Naive B cell (primary cell): ENCODE measurements at regions not wholly inside any gene's neighbourhood (a gene's known extent, or its start where the extent isn't known, plus 50 kb on each side); places are given as distances from the start of the nearest gene placed in this dataset.
"Not testable (repeated sequence)": the region's sequence is repeated elsewhere in the genome, so short reads cannot be mapped to it uniquely, and the experiment has no call there.

Source experiments
- ATAC-seq, 2 donors: fragments of 150-1000 bp; cut with Tn5 transposase; 2 replicates each; pipeline ENCODE4 v1.10.0; 2021; ENCODE audit warnings: low read depth in 2 of 2, mild to moderate bottlenecking in 2 of 2, moderate library complexity in 2 of 2
- DNase-seq: peaks from one replicate; pipeline ENCODE4 v3.0.0; 2022
- H3K27ac Mint-ChIP-seq, 6 donors: one replicate each; pipeline ENCODE4 v1.8.0; 2020 to 2022; ENCODE audit warnings: mild to moderate bottlenecking in 6 of 6, mixed read lengths in 6 of 6, moderate library complexity in 5 of 6, inconsistent platforms in 2 of 6
- H3K27me3 Mint-ChIP-seq, 3 donors: one replicate each; pipeline ENCODE4 v1.8.0; 2021 to 2022; ENCODE audit warnings: mixed read lengths in 3 of 3, mild to moderate bottlenecking in 1 of 3
- H3K36me3 Mint-ChIP-seq, 2 donors: one replicate each; pipeline ENCODE4 v1.8.0; 2020 to 2022; ENCODE audit warnings: mixed read lengths in 2 of 2, inconsistent platforms in 1 of 2, mild to moderate bottlenecking in 1 of 2
- H3K4me1 Mint-ChIP-seq, 3 donors: one replicate each; pipeline ENCODE4 v1.8.0; 2020 to 2022; ENCODE audit warnings: mixed read lengths in 3 of 3, inconsistent platforms in 1 of 3, mild to moderate bottlenecking in 1 of 3, moderate library complexity in 1 of 3
- H3K4me3 Mint-ChIP-seq, 8 donors: one replicate each; pipeline ENCODE4 v1.8.0; 2020 to 2022; ENCODE audit warnings: mild to moderate bottlenecking in 8 of 8, mixed read lengths in 8 of 8, moderate library complexity in 8 of 8, inconsistent platforms in 2 of 8
- H3K9me3 Mint-ChIP-seq, 7 donors: one replicate each; pipeline ENCODE4 v1.8.0; 2020 to 2022; ENCODE audit warnings: mixed read lengths in 7 of 7, mild to moderate bottlenecking in 5 of 7, inconsistent platforms in 2 of 7, moderate library complexity in 1 of 7

- ATAC-seq (no peak), DNase-seq (no peak)
- Mint-ChIP-seq H3K4me1 (no peaks in the 10 kb centered on the region), H3K36me3 (peaks cover 0 to 9% of the 10 kb centered on the region in 2 donors), H3K27me3 (peaks cover 6 to 9% (median 6%) of the 10 kb centered on the region in 3 donors), H3K9me3 (peaks cover 1 to 26% (median 8%) of the 10 kb centered on the region in 7 donors), H3K27ac (peak overlapping the region in 1 of 6 donors; percentile 11), H3K4me3 (no peak overlapping the region)
These were observed 335.8 kb upstream of the SFRP2 start for GRCh38 chr4:154124539-154125255.

DNA sequence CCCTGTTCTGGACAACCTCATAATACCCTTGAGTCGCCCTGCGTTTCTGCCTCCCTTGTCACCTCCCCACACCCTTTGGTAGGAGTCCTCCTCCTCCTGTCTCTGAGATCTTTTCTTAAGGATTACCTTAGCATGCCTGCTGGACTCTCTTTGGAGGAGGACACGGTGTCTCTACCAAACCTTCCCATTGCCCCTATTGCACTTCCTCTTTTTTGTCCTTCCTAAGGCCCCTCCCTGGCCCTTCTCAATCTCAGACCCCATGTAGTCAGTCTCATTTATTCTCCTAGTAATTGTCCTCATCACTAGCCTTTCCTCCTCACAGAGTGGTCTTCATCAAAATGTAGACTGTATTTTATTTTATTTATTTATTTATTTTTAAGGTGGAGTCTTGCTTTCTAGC, 335.0 kb upstream of the SFRP2 start:
- Mint-ChIP-seq H3K27me3 (peaks cover 6 to 9% (median 6%) of the 10 kb centered on the region in 3 donors), H3K4me1 (no peaks in the 10 kb centered on the region), H3K27ac (no peak overlapping the region)

DNA sequence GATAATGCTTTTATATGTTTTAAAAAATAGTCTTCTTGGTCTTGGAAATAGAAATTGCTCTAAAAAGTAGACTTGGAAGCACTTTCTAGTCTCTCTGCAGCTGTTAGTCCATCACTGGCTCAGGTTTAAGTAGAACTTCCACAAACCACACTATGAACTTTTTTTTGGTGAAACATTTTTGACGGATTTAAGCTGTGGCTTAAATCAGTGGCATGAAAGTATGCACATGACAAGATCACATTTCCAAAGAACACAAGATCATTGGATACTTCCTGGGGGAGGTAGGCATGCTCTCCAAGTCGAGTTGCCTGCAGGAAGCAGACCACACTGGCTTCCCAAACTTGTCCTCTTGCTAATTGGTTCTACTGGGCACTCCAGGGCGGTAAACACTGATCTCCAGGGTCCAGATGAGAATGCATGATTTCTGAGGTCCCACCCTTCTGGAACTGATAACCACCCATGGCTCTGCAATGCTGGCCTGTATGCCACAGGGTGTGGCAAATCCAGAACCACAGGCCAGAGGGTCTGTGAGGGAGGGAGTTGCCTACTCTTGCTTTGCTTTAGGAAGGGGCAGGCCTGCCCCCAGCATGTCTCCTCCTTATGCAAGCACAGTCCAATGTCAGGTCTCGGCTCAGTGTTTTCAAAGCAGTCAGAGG, 331.9 kb upstream of the SFRP2 start:
- no peaks in the 10 kb centered on the region for H3K36me3 Mint-ChIP-seq
- no peak overlapping the region for H3K27ac Mint-ChIP-seq
- H3K27me3 Mint-ChIP-seq = peaks cover 0 to 4% (median 0%) of the 10 kb centered on the region in 3 donors
- DNase-seq = no peak
- no peak for ATAC-seq
- H3K9me3 Mint-ChIP-seq = peaks cover 0 to 8% (median 0%) of the 10 kb centered on the region in 7 donors
- no peaks in the 10 kb centered on the region for H3K4me1 Mint-ChIP-seq
- no peak overlapping the region for H3K4me3 Mint-ChIP-seq

More for the DNA sequence above, 335.0 kb upstream of the SFRP2 start:
- H3K9me3 Mint-ChIP-seq = peaks cover 1 to 26% (median 8%) of the 10 kb centered on the region in 7 donors
- DNase-seq (no peak), ATAC-seq (no peak)
- no peak overlapping the region for H3K4me3 Mint-ChIP-seq
- H3K36me3 Mint-ChIP-seq = peaks cover 0 to 9% of the 10 kb centered on the region in 2 donors

GRCh38 chr4:154120006-154120676, 331.3 kb upstream of the SFRP2 start:
- H3K27ac Mint-ChIP-seq = no peak overlapping the region
- H3K4me1 Mint-ChIP-seq = no peaks in the 10 kb centered on the region
- ATAC-seq (no peak), DNase-seq (no peak)
- no peaks in the 10 kb centered on the region for H3K36me3 Mint-ChIP-seq
- no peak overlapping the region for H3K4me3 Mint-ChIP-seq
- H3K9me3 Mint-ChIP-seq = peaks cover 0 to 5% (median 0%) of the 10 kb centered on the region in 7 donors
- H3K27me3 Mint-ChIP-seq = peaks cover 0 to 4% (median 0%) of the 10 kb centered on the region in 3 donors

GRCh38 chr4:154119317-154119716, 330.4 kb upstream of the SFRP2 start:
- no peaks in the 10 kb centered on the region for H3K4me1 Mint-ChIP-seq
- no peak for DNase-seq
- H3K27ac Mint-ChIP-seq = no peak overlapping the region
- peaks cover 0 to 4% (median 0%) of the 10 kb centered on the region in 3 donors for H3K27me3 Mint-ChIP-seq
- no peak overlapping the region for H3K4me3 Mint-ChIP-seq
- no peak for ATAC-seq
- peaks cover 0 to 3% (median 0%) of the 10 kb centered on the region in 7 donors for H3K9me3 Mint-ChIP-seq
- H3K36me3 Mint-ChIP-seq = no peaks in the 10 kb centered on the region

- H3K4me3 Mint-ChIP-seq, ATAC-seq: not testable (repeated sequence)
- H3K9me3 Mint-ChIP-seq = peaks cover 1 to 13% (median 8%) of the 10 kb centered on the region in 7 donors
These were observed 328.8 kb upstream of the SFRP2 start for GRCh38 chr4:154117726-154118125.

DNA sequence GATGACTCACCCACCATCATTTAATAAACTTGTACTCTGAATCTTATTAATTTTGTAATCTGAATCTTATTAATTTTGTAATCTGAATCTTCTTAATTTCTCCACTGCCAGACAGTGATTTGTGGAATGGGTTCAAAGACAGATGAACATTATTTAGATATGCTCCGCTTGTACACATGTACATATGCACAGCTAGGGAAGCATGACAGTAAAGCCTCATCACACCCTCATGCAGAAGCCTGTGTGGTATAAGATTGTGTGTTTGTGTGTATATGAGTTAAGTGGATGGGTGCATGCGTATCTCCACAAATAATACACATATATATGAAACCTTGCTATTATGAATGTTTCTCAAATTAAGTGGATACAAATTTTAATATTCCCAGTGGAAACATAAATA, 318.5 kb upstream of the SFRP2 start:
- Mint-ChIP-seq H3K36me3 (no peaks in the 10 kb centered on the region), H3K4me1 (no peaks in the 10 kb centered on the region), H3K27ac (no peak overlapping the region), H3K4me3 (no peak overlapping the region), H3K9me3 (peaks cover 7 to 28% (median 11%) of the 10 kb centered on the region in 7 donors), H3K27me3 (peaks cover 0 to 10% (median 4%) of the 10 kb centered on the region in 3 donors)
- no peak for ATAC-seq
- no peak for DNase-seq

More at GRCh38 chr4:154117726-154118125, 328.8 kb upstream of the SFRP2 start:
- not testable (repeated sequence) for H3K27me3 Mint-ChIP-seq, DNase-seq, H3K4me1 Mint-ChIP-seq, H3K36me3 Mint-ChIP-seq
- peak overlapping the region in 1 of 6 donors; percentile 41 for H3K27ac Mint-ChIP-seq

GRCh38 chr4:154088741-154089140, 299.9 kb upstream of the SFRP2 start:
- Mint-ChIP-seq H3K4me1 (no peaks in the 10 kb centered on the region), H3K36me3 (no peaks in the 10 kb centered on the region), H3K27me3 (peaks cover 0 to 5% (median 0%) of the 10 kb centered on the region in 3 donors), H3K4me3 (no peak overlapping the region), H3K27ac (no peak overlapping the region), H3K9me3 (peaks cover 0 to 1% (median 0%) of the 10 kb centered on the region in 7 donors)
- ATAC-seq (no peak), DNase-seq (no peak)

GRCh38 chr4:154086247-154086646, 297.4 kb upstream of the SFRP2 start:
- no peak overlapping the region for H3K4me3 Mint-ChIP-seq
- no peak overlapping the region for H3K27ac Mint-ChIP-seq
- H3K4me1 Mint-ChIP-seq = no peaks in the 10 kb centered on the region
- no peak for ATAC-seq
- peaks cover 0 to 1% (median 0%) of the 10 kb centered on the region in 7 donors for H3K9me3 Mint-ChIP-seq
- peaks cover 0 to 5% (median 0%) of the 10 kb centered on the region in 3 donors for H3K27me3 Mint-ChIP-seq
- DNase-seq = no peak
- H3K36me3 Mint-ChIP-seq = no peaks in the 10 kb centered on the region

GRCh38 chr4:154084864-154085263, 296.0 kb upstream of the SFRP2 start:
- H3K9me3 Mint-ChIP-seq = peaks cover 0 to 1% (median 0%) of the 10 kb centered on the region in 7 donors
- H3K36me3 Mint-ChIP-seq = no peaks in the 10 kb centered on the region
- DNase-seq (no peak), ATAC-seq (no peak)
- H3K27ac Mint-ChIP-seq = no peak overlapping the region
- no peak overlapping the region for H3K4me3 Mint-ChIP-seq
- H3K27me3 Mint-ChIP-seq = peaks cover 0 to 5% (median 0%) of the 10 kb centered on the region in 3 donors
- no peaks in the 10 kb centered on the region for H3K4me1 Mint-ChIP-seq

GRCh38 chr4:154082760-154083535, 294.1 kb upstream of the SFRP2 start:
- Mint-ChIP-seq H3K27ac (no peak overlapping the region), H3K9me3 (no peaks in the 10 kb centered on the region), H3K36me3 (no peaks in the 10 kb centered on the region), H3K27me3 (peaks cover 0 to 5% (median 0%) of the 10 kb centered on the region in 3 donors), H3K4me3 (no peak overlapping the region), H3K4me1 (no peaks in the 10 kb centered on the region)
- no peak for DNase-seq
- ATAC-seq = no peak

DNA sequence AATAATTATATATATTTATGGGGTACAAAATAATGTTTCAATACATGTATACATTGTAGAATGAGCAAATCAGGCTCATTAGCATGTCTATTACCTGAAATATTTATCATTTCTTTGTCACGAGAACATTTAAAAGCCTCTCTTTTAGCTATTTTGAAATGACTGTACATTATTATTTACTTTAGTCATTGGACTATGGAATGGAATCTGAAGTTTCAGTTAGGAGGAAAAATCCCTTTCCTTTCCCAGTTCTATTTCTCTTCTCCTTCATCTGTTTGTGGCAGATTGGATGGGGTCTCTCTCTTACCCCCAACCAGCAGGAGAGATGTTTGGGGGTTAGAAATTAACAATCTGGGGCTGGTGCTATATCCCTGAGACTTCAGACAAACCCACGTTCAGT, 292.5 kb upstream of the SFRP2 start:
- Mint-ChIP-seq H3K36me3 (no peaks in the 10 kb centered on the region), H3K27me3 (no peaks in the 10 kb centered on the region), H3K9me3 (no peaks in the 10 kb centered on the region), H3K4me1 (no peaks in the 10 kb centered on the region), H3K4me3 (no peak overlapping the region), H3K27ac (no peak overlapping the region)
- no peak for DNase-seq
- ATAC-seq = no peak
